ENCODE measurements at regions not wholly inside any gene's neighbourhood (a gene's known extent, or its start where the extent isn't known, plus 50 kb on each side); places are given as distances from the start of the nearest gene placed in this dataset.

GRCh38 chr17:34116306-34116705, 138.8 kb upstream of the CCL2 start:
- Mint-ChIP-seq H3K4me1 (no peaks in the 10 kb centered on the region), H3K4me3 (no peak overlapping the region), H3K27ac (no peak overlapping the region), H3K9me3 (no peaks in the 10 kb centered on the region), H3K27me3 (peaks cover 20% of the 10 kb centered on the region)
- ATAC-seq: no peak
- no peak for DNase-seq

GRCh38 chr17:34117332-34117731, 137.8 kb upstream of the CCL2 start:
- H3K27me3 Mint-ChIP-seq: peaks cover 30% of the 10 kb centered on the region
- no peaks in the 10 kb centered on the region for H3K4me1 Mint-ChIP-seq
- H3K27ac Mint-ChIP-seq: no peak overlapping the region
- no peaks in the 10 kb centered on the region for H3K9me3 Mint-ChIP-seq
- H3K4me3 Mint-ChIP-seq: no peak overlapping the region
- no peak for ATAC-seq
- no peak for DNase-seq

- H3K27ac Mint-ChIP-seq: no peak overlapping the region
- DNase-seq: no peak
- H3K27me3 Mint-ChIP-seq: peaks cover 31% of the 10 kb centered on the region
- no peak overlapping the region for H3K4me3 Mint-ChIP-seq
- ATAC-seq: no peak
- no peaks in the 10 kb centered on the region for H3K9me3 Mint-ChIP-seq
- no peaks in the 10 kb centered on the region for H3K4me1 Mint-ChIP-seq
Observed at GRCh38 chr17:34117811-34118210, 137.3 kb upstream of the CCL2 start.

GRCh38 chr17:34118564-34118963, 136.5 kb upstream of the CCL2 start:
- Mint-ChIP-seq H3K27me3 (peaks cover 25% of the 10 kb centered on the region), H3K27ac (no peak overlapping the region), H3K4me1 (no peaks in the 10 kb centered on the region), H3K4me3 (no peak overlapping the region), H3K9me3 (no peaks in the 10 kb centered on the region)
- ATAC-seq (no peak), DNase-seq (no peak)

- peaks cover 26% of the 10 kb centered on the region for H3K27me3 Mint-ChIP-seq
- H3K4me1 Mint-ChIP-seq: no peaks in the 10 kb centered on the region
- ATAC-seq: no peak
- H3K27ac Mint-ChIP-seq: no peak overlapping the region
- no peak overlapping the region for H3K4me3 Mint-ChIP-seq
- no peaks in the 10 kb centered on the region for H3K9me3 Mint-ChIP-seq
- no peak for DNase-seq
Observed at GRCh38 chr17:34121311-34121710, 133.8 kb upstream of the CCL2 start.

- Mint-ChIP-seq H3K27me3 (peaks cover 32% of the 10 kb centered on the region), H3K9me3 (no peaks in the 10 kb centered on the region)
Observed at GRCh38 chr17:34122515-34122914, 132.6 kb upstream of the CCL2 start.

GRCh38 chr17:34125010-34125409, 130.1 kb upstream of the CCL2 start:
- H3K9me3 Mint-ChIP-seq: no peaks in the 10 kb centered on the region
- no peak overlapping the region for H3K27ac Mint-ChIP-seq
- H3K27me3 Mint-ChIP-seq: peaks cover 37% of the 10 kb centered on the region

More at GRCh38 chr17:34122515-34122914, 132.6 kb upstream of the CCL2 start:
- H3K4me1 Mint-ChIP-seq: no peaks in the 10 kb centered on the region
- no peak overlapping the region for H3K4me3 Mint-ChIP-seq
- ATAC-seq (no peak), DNase-seq (no peak)
- no peak overlapping the region for H3K27ac Mint-ChIP-seq

GRCh38 chr17:34125921-34126320, 129.2 kb upstream of the CCL2 start:
- no peak for DNase-seq
- Mint-ChIP-seq H3K9me3 (no peaks in the 10 kb centered on the region), H3K4me1 (no peaks in the 10 kb centered on the region), H3K27me3 (peaks cover 37% of the 10 kb centered on the region), H3K27ac (no peak overlapping the region), H3K4me3 (no peak overlapping the region)
- no peak for ATAC-seq

More at GRCh38 chr17:34125010-34125409, 130.1 kb upstream of the CCL2 start:
- ATAC-seq: no peak
- H3K4me3 Mint-ChIP-seq: no peak overlapping the region
- DNase-seq: no peak
- no peaks in the 10 kb centered on the region for H3K4me1 Mint-ChIP-seq

GRCh38 chr17:34126496-34126895, 128.6 kb upstream of the CCL2 start:
- H3K4me3 Mint-ChIP-seq: no peak overlapping the region
- peaks cover 32% of the 10 kb centered on the region for H3K27me3 Mint-ChIP-seq
- no peaks in the 10 kb centered on the region for H3K9me3 Mint-ChIP-seq
- no peak overlapping the region for H3K27ac Mint-ChIP-seq
- DNase-seq (no peak), ATAC-seq (no peak)
- H3K4me1 Mint-ChIP-seq: no peaks in the 10 kb centered on the region

GRCh38 chr17:34126965-34127364, 128.1 kb upstream of the CCL2 start:
- no peak overlapping the region for H3K4me3 Mint-ChIP-seq
- peaks cover 27% of the 10 kb centered on the region for H3K27me3 Mint-ChIP-seq
- no peaks in the 10 kb centered on the region for H3K9me3 Mint-ChIP-seq
- H3K4me1 Mint-ChIP-seq: no peaks in the 10 kb centered on the region
- H3K27ac Mint-ChIP-seq: no peak overlapping the region
- ATAC-seq (no peak), DNase-seq (no peak)

- Mint-ChIP-seq H3K4me1 (no peaks in the 10 kb centered on the region), H3K27me3 (peaks cover 11% of the 10 kb centered on the region), H3K4me3 (no peak overlapping the region), H3K9me3 (no peaks in the 10 kb centered on the region), H3K27ac (no peak overlapping the region)
- DNase-seq (no peak), ATAC-seq (no peak)
Observed at GRCh38 chr17:34130544-34130943, 124.5 kb upstream of the CCL2 start.

GRCh38 chr17:34131386-34131785, 123.7 kb upstream of the CCL2 start:
- H3K4me3 Mint-ChIP-seq: no peak overlapping the region
- ATAC-seq (no peak), DNase-seq (no peak)
- H3K27me3 Mint-ChIP-seq: peaks cover 11% of the 10 kb centered on the region
- H3K27ac Mint-ChIP-seq: no peak overlapping the region
- no peaks in the 10 kb centered on the region for H3K9me3 Mint-ChIP-seq
- no peaks in the 10 kb centered on the region for H3K4me1 Mint-ChIP-seq

- DNase-seq: no peak
- Mint-ChIP-seq H3K9me3 (no peaks in the 10 kb centered on the region), H3K27me3 (peaks cover 2% of the 10 kb centered on the region), H3K27ac (no peak overlapping the region), H3K4me3 (no peak overlapping the region), H3K4me1 (no peaks in the 10 kb centered on the region)
- ATAC-seq: no peak
Observed at GRCh38 chr17:34133350-34133749, 121.7 kb upstream of the CCL2 start.

GRCh38 chr17:34135841-34136240, 119.2 kb upstream of the CCL2 start:
- H3K27ac Mint-ChIP-seq: no peak overlapping the region
- H3K4me3 Mint-ChIP-seq: no peak overlapping the region
- H3K4me1 Mint-ChIP-seq: no peaks in the 10 kb centered on the region
- DNase-seq (no peak), ATAC-seq (no peak)
- H3K9me3 Mint-ChIP-seq: no peaks in the 10 kb centered on the region
- H3K27me3 Mint-ChIP-seq: peaks cover 23% of the 10 kb centered on the region

- Mint-ChIP-seq H3K27ac (no peak overlapping the region), H3K4me1 (no peaks in the 10 kb centered on the region), H3K27me3 (peaks cover 23% of the 10 kb centered on the region), H3K9me3 (no peaks in the 10 kb centered on the region), H3K4me3 (no peak overlapping the region)
- no peak for ATAC-seq
- no peak for DNase-seq
Observed at GRCh38 chr17:34140006-34140405, 115.1 kb upstream of the CCL2 start.

GRCh38 chr17:34141590-34141989, 113.5 kb upstream of the CCL2 start:
- Mint-ChIP-seq H3K4me1 (no peaks in the 10 kb centered on the region), H3K9me3 (no peaks in the 10 kb centered on the region), H3K27me3 (peaks cover 23% of the 10 kb centered on the region), H3K4me3 (no peak overlapping the region), H3K27ac (no peak overlapping the region)
- DNase-seq (no peak), ATAC-seq (no peak)

GRCh38 chr17:34143430-34143829, 111.7 kb upstream of the CCL2 start:
- Mint-ChIP-seq H3K27ac (no peak overlapping the region), H3K9me3 (no peaks in the 10 kb centered on the region), H3K4me3 (no peak overlapping the region), H3K27me3 (peaks cover 28% of the 10 kb centered on the region), H3K4me1 (no peaks in the 10 kb centered on the region)
- no peak for DNase-seq
- no peak for ATAC-seq
